HG02938 (cell line): ENCODE measurements at regions not wholly inside any gene's neighbourhood (a gene's known extent, or its start where the extent isn't known, plus 50 kb on each side); places are given as distances from the start of the nearest gene placed in this dataset.
"Not testable (repeated sequence)": the region's sequence is repeated elsewhere in the genome, so short reads cannot be mapped to it uniquely, and the experiment has no call there.

ENCODE experiments used
- ATAC-seq: cut with Tn5 transposase; IDR thresholded peaks from one replicate; pipeline ENCODE4 v1.9.1; 2021; ENCODE audit warnings: mild to moderate bottlenecking, moderate library complexity; ENCODE audit not compliant: unreplicated experiment

GRCh38 chr9:41075671-41076070, 52.8 kb downstream of the FOXD4L6 start:
- ATAC-seq, result not testable (repeated sequence)

DNA sequence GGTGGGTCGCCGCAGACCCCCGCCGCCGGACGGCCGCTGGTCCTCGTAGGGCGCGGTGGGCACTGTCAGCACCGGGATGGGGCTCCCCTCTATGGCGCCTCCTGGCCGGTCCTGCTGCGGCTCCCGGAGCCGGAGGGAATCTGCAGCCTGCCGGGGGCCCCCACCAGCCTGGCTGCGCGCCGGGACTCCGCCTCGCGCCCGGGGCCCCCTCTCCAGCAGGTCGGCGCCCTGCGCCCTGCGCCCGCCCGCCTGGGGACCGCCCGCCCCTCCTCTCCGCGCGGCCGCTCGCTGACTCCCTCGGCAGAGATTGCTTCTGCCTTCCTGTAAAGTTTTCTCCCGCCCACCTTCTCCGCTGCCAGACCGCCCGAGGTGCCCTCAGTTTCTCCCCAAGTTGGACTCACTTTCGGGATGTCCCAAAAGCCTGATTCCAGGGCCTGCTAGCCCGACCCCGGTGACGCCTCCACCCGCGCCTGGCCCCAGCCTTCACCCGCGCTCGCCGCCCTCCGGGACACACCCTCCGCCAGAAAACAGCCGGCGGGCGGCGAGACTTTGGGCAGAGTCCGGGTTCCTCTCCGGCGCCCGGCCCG, 54.0 kb downstream of the FOXD4L6 start:
- peak; percentile 59 for ATAC-seq

DNA sequence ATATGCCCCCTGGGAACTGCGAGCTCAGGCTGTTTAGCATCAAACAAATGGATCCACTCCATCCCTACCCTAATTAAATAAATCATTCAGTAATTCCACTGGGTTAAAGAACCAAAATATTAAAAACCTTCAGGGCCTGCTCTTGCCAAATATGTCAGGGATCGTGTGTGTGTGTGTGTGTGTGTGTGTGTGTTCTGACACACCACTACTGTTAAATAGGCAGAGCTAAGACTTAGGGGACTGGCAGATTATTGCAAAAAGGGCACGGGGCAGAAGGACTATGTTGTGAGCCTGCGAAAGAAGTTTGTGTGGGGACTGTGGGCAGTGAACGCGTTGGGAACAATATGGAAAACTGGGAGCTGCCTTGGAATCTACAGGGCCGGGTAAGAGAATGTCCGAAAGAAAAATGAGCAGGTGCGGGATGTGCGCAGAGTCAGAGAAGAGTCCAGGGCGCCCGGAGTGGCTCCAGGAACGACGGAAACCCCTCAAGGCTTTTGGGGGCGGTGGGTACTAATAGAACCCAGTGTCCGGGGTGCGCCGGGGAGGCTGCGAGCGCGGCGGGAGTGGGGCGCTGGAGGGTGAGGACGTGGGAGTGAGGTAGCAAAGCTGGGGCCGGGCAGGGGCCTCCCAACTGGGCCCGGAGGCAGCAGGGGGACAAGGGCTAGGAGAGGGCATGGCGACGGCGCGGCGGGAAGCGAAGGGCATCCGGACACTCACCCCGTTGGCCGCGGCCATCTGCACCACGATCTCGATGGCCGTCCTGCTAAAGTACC, 54.8 kb downstream of the FOXD4L6 start:
- not testable (repeated sequence) for ATAC-seq

GRCh38 chr9:41064125-41064795, 64.2 kb downstream of the FOXD4L6 start:
- peak; percentile 75 for ATAC-seq

GRCh38 chr9:41063243-41063642, 65.2 kb downstream of the FOXD4L6 start:
- ATAC-seq, result not testable (repeated sequence)

DNA sequence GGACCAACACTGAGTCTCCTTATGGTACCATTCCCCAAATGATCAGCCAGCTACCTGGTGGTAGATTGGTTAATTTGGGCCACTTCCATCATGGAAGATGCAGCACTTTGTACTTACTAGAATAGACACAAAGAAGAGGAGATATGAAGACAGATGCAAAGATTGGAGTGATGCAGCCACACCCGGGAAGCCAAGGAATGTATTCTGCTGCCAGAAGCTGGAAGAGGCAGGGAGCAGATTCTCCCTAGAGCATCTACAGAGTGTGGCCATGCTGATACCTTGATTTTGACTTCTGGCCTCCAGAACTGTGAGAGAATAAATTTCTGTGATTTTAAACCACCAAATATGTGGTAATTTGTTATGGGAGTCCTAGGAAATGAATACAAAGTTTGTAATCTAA, 68.9 kb downstream of the FOXD4L6 start:
- ATAC-seq, result not testable (repeated sequence)

DNA sequence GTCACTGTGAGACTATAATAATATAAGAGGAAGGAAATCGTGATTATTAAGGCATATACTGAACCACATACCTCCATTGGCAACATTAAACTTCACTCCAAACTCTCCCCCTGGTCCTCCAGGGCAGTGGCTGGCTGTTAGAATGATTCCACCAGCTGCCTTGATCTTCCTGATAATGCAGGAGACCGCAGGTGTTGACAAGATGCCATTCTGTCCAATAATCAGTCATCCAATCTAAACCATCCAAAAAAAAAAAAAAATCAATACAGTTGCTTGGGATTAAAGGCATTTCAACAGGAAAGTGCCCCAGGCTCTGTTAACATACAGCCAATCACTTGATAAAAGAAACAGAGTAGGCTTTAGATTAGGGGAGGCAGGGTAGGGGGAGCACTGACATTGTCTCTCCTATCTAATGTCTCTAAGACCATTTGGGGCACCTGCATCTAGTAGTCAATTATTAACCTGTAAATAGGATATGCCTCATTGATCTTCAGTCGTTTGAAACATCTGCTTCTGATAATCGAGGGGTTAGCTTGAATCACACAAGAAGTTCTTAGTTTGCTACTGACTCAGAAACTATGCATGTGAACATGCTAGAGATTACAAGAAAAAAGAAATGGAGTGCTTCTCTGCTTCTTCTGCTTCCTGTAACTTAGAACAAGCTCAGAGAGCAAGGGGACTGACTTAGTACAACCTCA, 74.7 kb downstream of the FOXD4L6 start:
- peak; percentile 93 for ATAC-seq

DNA sequence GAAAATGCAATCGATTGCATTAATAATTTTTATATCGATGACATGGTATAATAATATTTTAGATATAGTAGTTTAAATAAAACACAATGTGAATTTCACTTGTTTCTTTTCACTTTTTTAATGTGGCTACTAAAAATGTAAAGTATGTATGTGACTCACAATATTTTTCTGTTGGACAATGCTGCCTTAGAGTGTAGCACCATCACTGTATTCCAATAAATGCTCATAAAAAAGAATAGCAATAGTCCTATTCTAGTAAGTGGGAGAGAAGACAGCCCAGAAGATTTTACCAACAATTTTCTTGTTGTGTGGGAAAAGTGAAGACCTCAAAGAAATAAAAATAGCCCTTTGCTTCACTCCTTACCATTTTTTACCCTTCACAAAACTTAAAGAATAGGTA, 79.8 kb downstream of the FOXD4L6 start:
- ATAC-seq, result not testable (repeated sequence)

GRCh38 chr9:41047792-41048191, 80.7 kb downstream of the FOXD4L6 start:
- ATAC-seq, result not testable (repeated sequence)

DNA sequence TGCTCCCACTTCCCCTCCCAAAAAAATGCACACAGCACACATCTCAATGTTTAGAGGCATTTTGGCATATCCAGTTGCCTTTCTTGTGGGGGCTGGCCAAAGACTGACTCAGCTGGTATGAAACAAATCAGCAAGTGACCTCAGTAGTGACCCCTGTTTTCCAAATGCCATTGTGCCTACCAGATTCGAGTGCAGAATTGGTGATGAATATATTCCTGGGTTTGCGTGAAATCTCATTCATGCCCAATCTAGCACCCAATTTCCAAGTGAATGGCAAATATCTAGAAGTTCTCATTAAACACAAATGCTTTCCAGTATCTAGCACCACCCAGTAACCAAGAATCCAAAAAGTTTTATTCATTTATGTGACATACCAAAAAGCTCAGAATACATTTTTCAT, 83.6 kb downstream of the FOXD4L6 start:
- ATAC-seq, result not testable (repeated sequence)

DNA sequence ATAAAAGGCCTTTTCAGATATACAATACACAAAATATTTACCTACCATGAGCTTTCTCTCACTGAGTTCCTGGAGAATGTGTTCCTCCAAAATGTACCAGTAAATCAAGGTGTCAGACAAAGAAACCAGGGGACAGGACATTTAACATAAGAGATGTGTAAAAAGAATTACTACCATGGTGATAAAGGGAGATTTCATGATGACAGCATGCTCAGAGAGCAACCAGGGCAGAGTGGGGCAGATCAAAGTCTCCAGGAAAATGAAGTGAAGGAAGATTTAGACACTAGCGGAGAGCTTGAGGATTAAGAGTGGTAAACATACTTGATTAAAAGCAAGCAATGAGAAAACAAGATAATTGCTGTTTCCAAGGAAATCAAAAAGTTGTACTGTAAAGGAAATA, 85.0 kb downstream of the FOXD4L6 start:
- ATAC-seq, result not testable (repeated sequence)

GRCh38 chr9:41042111-41042510, 86.4 kb downstream of the FOXD4L6 start:
- ATAC-seq, result not testable (repeated sequence)

DNA sequence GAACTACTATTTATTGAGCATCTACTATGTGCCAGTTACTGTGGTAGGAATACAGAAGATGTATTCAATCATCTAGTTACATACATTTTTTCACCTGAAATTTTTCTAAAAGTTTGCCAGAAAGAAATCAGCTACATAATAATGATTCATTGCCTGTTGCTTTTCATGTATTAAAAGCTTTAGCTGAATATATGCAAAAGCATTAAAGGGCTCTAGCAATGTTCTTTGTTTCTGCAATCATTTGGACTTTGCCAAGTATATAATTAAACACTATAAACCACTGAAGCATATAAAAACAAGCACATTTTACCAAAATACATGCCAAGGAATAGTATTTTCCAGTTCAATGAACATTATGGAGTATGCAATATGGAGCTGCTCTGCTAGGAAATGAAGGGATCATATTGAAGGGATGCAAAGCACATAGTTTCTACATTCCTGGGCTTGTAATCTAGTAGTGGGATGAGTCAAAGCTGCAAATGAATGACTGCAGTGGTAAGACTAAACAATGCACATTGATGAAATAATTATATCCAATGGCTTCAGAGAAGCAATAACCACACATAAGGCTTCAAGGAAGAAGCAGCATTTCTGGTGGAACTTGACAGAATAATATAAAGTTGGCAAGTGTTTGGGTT, 87.7 kb downstream of the FOXD4L6 start:
- not testable (repeated sequence) for ATAC-seq

DNA sequence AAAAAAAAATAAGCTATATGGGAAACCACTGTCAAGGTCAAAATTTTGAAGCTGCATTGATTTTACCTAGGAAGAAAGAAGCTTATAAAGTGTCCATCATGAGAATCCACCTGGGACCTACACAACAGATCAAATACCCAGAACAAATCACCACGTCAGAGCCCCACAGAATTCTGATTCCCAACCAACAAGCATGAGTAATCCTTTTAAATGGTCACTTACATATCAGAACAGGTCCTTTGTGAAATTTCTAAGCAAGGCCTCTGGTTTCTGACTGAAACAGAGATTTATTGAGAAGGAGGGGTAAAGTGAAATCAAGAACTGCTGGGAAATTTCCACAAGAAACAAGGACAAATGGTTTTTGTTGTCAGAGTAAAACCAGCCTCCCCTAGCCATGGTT, 93.2 kb downstream of the FOXD4L6 start:
- not testable (repeated sequence) for ATAC-seq

- not testable (repeated sequence) for ATAC-seq
These were observed 93.7 kb downstream of the FOXD4L6 start for GRCh38 chr9:41034699-41035197.

DNA sequence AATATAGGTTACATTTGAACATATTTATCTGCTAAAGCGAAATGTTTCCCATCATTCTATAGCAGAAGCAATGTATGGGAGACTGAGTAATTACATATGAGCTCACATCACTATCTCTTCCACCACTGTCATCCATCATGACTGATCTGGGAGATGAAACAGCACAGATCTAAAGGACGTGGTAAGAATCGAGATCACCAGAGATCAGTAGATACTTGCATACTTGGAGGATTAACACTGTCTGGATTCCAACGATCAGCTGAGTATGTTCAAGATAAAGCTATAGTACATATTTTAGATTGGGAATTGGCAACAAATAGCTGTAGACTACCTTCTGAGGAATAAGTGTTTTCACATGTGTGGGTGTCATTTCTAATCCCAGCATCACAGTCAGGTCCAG, 94.6 kb downstream of the FOXD4L6 start:
- ATAC-seq, result not testable (repeated sequence)

GRCh38 chr9:41033360-41033759, 95.1 kb downstream of the FOXD4L6 start:
- ATAC-seq, result not testable (repeated sequence)

GRCh38 chr9:41026912-41027676, 101.4 kb downstream of the FOXD4L6 start:
- ATAC-seq, result not testable (repeated sequence)

DNA sequence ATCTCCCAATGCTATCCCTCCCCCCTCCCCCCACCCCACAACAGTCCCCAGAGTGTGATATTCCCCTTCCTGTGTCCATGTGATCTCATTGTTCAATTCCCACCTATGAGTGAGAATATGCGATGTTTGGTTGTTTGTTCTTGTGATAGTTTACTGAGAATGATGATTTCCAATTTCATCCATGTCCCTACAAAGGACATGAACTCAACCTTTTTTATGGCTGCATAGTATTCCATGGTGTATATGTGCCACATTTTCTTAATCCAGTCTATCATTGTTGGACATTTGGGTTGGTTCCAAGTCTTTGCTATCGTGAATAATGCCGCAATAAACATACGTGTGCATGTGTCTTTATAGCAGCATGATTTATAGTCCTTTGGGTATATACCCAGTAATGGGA, 106.1 kb downstream of the FOXD4L6 start:
- not testable (repeated sequence) for ATAC-seq
